ENCODE measurements at regions not wholly inside any gene's neighbourhood (a gene's known extent, or its start where the extent isn't known, plus 50 kb on each side); places are given as distances from the start of the nearest gene placed in this dataset.

DNA sequence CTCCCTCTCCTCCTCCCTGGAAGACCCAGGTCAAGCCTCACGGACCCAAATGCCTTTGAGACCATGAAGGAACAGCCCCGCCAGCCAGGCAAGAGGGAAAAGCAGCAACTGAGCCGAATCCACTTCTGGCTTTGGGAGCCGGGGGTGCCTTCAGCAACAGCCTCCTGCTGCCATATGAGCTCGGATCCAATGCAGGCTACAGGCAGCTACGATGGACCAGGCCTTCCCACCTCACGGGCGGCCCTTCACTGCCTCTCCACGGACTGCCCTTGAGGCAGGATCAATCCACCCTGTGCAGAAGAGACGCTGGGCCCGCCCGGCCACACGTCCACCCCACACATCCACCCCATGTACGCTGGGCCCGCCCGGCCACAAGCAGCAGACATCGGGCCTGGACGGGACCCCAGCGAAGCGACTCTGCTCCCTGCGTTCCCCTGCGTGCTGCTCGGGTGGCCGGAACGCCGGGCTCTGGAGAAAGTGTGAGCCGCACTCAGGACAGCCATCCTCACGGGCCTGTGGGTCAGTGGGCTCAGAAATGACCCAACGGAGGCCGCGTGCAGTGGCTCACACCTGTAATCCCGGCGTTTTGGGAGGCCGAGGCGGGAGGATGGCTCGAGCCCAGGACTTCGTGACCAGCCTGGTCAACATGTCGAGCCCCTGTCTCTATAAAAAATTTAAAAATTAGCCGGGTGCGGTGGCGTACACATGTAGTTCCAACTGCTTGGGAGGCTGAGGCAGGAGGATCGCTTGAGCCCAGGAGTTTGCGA, 82.0 kb downstream of the FOXL3 start:
- in situ Hi-C loops (cut with MboI; ENCODE audit: low sequenced_read_pairs, unreplicated experiment) = no loop called here
- TF ChIP-seq, protein P1, sequence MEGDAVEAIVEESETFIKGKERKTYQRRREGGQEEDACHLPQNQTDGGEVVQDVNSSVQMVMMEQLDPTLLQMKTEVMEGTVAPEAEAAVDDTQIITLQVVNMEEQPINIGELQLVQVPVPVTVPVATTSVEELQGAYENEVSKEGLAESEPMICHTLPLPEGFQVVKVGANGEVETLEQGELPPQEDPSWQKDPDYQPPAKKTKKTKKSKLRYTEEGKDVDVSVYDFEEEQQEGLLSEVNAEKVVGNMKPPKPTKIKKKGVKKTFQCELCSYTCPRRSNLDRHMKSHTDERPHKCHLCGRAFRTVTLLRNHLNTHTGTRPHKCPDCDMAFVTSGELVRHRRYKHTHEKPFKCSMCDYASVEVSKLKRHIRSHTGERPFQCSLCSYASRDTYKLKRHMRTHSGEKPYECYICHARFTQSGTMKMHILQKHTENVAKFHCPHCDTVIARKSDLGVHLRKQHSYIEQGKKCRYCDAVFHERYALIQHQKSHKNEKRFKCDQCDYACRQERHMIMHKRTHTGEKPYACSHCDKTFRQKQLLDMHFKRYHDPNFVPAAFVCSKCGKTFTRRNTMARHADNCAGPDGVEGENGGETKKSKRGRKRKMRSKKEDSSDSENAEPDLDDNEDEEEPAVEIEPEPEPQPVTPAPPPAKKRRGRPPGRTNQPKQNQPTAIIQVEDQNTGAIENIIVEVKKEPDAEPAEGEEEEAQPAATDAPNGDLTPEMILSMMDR (IDR thresholded peaks at IDR 0.05; ENCODE audit: borderline replicate concordance, control extremely low read depth, extremely low read depth, insufficient read depth, missing control alignments) = no peak
- DNase-seq (ENCODE audit: low spot score) = no peak

DNA sequence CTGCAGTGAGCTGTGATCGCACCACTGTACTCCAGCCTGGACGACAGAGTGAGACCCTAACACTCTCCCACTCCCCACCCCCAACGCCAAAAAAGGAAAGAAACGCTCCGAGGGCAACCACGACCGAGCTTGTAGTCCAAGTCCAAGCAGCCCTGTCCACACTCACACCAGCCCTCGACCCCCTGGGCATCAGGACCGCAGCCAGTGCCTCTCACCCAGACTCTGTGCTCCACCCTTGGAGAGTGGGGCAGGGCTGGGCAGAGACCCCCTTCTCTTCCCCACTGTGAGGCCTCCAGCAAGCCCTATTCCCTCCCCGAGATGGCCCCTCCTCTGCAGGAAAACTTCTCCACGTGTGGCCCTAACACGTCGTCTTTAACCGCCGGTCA, 82.6 kb downstream of the FOXL3 start:
- TF ChIP-seq, protein P1 (IDR thresholded peaks at IDR 0.05; ENCODE audit: borderline replicate concordance, control extremely low read depth, extremely low read depth, insufficient read depth, missing control alignments) = no peak
- in situ Hi-C loops (cut with MboI; ENCODE audit: low sequenced_read_pairs, unreplicated experiment) = no loop called here
- DNase-seq (ENCODE audit: low spot score) = no peak

DNA sequence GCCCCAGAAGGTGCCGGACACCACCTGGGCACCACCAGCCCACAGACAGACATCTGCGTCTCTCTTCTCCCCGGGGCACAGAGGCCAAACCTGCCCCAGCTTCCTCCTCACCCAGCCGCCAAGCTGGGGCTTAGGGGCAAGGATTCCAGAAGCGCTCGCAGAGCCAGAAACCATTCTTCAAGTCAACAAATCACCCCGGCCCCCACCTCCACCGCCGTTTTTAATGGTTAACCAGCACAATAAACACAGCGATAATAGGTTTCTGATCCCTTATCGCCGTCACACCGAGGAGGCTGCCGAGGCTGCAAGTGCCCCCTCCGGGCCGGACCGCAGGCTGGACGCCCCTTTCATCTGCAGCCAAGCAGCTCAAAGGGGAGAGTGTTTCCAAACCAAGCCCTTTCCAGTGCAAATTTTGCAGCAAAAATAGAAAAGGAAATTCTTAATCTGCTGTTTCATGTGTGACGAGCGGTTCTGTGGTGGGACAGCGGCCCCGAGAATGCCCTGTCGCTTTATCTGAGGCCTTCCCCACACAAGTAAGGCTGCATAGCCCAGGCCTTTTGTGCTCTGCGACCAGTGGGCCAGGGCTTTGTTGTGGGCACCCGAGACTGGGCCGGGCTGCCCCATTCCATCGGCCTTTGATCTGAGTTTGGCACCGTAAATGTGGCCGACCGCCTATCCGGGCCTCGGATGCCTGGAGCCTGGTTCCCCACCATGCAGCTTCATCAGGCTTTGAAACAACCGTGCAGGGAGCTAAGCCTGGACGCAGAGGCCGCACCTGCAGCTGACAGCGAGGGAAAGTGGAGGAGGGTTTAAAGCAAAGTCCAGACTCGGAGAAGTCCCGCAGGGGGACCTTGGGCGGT, 83.2 kb downstream of the FOXL3 start:
- DNase-seq (ENCODE audit: low spot score) = no peak
- in situ Hi-C loops (cut with MboI; ENCODE audit: low sequenced_read_pairs, unreplicated experiment) = no loop called here
- TF ChIP-seq, protein P1 (IDR thresholded peaks at IDR 0.05; ENCODE audit: borderline replicate concordance, control extremely low read depth, extremely low read depth, insufficient read depth, missing control alignments) = no peak

DNA sequence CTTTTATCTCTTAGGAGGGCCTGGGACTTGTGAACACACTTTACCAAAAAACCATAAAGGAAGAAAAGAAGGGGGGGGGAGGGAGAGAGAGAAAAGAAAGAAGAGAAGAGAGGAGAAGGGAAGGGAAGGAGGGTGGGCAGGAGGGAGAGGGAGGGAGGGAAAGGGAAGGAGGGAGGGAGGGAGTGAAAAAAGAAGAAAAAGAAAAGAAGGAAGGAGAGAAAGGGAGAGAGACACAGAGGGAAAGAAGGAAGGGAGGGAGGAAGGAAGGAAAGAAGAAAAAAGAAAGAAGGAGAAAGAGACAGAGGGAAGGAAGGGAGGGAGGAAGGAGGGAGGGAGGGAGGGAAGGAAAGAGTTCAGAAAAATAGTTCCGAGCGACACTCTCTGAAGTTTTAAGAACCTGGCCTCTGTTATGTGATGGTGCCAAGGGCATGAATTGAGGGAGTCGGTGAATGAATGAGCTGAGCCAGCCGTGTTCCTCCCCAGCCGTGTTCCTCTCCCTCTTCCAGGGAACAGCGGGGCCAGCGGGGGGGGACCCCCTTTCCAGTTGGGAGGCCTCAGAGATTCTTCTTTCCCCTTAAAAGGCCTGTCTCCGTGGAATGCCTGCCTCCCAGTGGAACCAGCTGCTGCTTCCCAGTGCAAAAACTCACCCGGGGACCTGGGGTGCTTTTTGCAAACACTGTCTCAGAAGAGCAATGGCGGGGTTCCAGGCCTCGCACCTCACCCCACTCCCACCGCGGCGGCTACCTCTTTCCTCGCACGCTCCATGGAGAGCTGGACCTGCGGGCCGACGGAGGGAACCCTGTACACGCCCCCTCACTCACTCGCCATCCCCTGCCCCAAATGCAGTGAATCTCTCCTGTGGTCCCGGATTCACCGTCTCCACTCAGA, 84.1 kb downstream of the FOXL3 start:
- TF ChIP-seq, protein P1 (IDR thresholded peaks at IDR 0.05; ENCODE audit: borderline replicate concordance, control extremely low read depth, extremely low read depth, insufficient read depth, missing control alignments) = no peak
- DNase-seq (ENCODE audit: low spot score) = no peak
- in situ Hi-C loops (cut with MboI; ENCODE audit: low sequenced_read_pairs, unreplicated experiment) = no loop called here

DNA sequence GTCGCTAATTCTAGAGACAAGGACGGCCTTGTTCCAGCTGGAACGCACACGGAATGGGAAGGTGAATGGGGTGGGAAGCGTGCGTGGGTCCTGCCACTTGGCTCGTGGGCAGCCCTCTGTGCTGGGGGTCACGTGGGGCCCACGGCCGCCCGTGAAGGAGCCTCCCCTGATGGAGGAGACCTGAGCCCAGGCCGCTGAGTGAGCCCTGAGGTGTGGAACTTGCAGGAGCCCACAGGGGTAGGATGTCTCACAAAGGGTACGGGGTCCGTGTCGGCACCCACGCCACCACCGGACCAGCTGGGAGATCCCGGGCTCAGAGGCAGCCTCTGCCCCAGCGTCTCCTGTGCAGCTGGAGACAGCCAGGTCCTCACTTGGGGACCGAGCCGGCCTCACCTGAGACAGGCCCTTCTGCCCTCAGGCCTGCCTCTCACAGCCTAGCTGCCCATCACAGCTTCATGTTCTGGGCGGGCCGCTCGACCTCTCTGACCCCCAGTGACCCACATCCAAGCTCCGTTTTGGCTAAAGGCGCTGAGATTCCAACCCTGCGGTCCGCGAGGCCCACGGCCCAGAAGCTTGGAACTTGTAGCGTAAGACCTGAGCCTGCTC, 84.8 kb downstream of the FOXL3 start:
- in situ Hi-C loops (cut with MboI; ENCODE audit: low sequenced_read_pairs, unreplicated experiment) = no loop called here
- TF ChIP-seq, protein P1 (IDR thresholded peaks at IDR 0.05; ENCODE audit: borderline replicate concordance, control extremely low read depth, extremely low read depth, insufficient read depth, missing control alignments) = no peak
- no peak for DNase-seq (ENCODE audit: low spot score)

Measured in GM13976 (cell line).